ENCODE measurements at regions not wholly inside any gene's neighbourhood (a gene's known extent, or its start where the extent isn't known, plus 50 kb on each side); places are given as distances from the start of the nearest gene placed in this dataset.

DNA sequence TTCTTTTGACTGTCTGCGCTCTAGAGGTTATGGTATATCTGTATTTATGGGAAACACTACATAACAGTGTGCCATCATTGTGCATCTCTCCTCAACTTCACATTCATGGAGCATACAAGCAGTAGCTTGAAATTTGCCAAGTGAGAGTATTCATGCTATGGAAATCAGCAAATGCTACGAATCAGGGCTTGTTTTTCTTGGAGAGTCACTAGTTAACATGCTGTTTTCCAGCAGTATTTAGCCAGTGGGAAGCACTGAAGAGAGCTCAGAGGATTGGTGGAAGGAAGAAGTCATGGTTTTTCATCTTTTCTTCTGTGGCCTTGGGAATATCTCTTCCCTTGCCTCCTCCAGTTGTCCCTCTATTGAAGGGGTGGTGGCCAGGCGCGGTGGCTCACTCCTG, 303.0 kb downstream of the PSAT1 start:
- DNase-seq (ENCODE audit: low read depth in 2 of 2): no peak

- DNase-seq (ENCODE audit: low read depth in 2 of 2): peak; percentile 61 to 76
These were observed 305.1 kb downstream of the PSAT1 start for GRCh38 chr9:78601957-78602565.

- DNase-seq (ENCODE audit: low read depth in 2 of 2): peak; percentile 16 to 41
These were observed 308.4 kb downstream of the PSAT1 start for GRCh38 chr9:78605041-78606000.

- no peak for DNase-seq (ENCODE audit: low read depth in 2 of 2)
These were observed 309.1 kb downstream of the PSAT1 start for GRCh38 chr9:78606001-78606379.

- no peak for DNase-seq (ENCODE audit: low read depth in 2 of 2)
These were observed 310.9 kb downstream of the PSAT1 start for GRCh38 chr9:78607853-78608252.

DNA sequence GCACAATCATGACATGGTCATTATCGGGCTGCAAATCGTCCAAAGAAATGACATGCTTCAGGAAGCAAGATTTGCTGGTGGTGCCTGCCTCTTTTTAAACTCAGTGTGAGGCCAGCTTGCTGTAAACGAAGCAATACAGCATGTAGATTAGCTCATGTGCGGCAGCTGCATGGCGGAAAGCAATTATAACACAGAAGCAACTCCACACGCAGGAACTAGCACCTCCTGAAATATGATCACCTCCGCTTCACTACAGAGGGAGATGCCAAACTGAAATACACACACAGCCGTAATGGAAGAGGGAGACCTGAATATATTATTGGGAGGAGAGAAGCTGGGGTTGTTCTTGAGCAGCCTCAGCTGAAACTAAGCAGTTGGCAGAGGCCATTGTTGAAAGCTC, 312.5 kb downstream of the PSAT1 start:
- DNase-seq (ENCODE audit: low read depth in 2 of 2): no peak

DNA sequence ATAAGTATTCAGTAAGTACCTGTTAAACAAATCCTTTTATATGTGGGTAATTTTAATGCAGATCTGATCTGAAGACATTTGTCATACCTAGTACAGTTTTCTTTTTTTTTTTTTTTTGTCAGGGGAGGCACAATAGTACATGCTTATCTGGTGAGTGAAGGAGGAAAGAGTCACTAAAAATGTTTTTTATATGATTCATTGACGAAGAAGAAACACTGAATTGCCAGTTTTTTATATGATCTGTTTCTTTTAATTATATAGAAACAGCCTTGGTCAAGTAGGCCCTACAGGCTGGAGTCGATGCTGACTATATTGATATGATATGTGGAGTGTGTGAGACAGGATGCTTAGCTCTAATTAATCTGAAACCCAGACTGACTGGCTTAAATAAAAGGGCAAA, 315.2 kb downstream of the PSAT1 start:
- no peak for DNase-seq (ENCODE audit: low read depth in 2 of 2)

- DNase-seq (ENCODE audit: low read depth in 2 of 2): no peak
These were observed 316.1 kb downstream of the PSAT1 start for GRCh38 chr9:78613006-78613405.

DNA sequence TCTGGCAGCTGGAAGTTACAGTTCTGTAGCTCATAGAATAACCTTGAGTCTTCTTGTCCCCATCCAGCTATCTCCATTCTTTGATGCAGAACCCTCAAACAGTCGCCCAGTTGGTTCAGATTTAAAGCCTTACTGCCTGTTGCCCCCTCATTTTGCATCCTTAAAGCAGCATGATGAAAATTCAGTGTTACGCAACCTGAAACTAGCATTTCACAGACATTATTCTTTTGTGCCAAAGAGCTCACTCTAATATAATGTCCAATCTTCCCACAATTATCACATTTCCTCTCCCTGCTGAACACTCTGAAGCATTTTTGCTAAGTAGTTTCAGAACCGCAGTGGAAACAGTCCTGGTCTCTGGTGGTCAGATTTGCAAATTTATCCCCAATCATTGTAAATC, 318.0 kb downstream of the PSAT1 start:
- DNase-seq (ENCODE audit: low read depth in 2 of 2): no peak

DNA sequence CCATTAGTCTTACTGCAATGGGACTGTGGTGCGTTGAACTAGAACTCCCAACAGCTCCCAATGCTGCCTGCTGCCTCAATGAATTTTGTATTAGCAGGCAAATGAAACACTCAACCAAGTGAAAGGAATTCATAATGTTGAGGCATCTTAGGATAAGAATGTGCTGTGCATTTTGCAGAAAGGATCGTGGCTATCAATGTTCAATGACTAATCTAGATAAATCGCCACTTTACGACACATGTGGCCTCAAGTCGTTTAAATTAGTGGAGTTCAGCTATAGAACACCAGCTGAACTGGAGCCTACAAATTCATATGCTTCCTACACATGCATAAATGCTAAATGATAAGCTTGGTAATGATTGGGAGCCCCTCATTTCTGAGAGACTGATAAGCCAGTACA, 318.4 kb downstream of the PSAT1 start:
- DNase-seq (ENCODE audit: low read depth in 2 of 2): no peak

GRCh38 chr9:78618735-78619134, 321.8 kb downstream of the PSAT1 start:
- DNase-seq (ENCODE audit: low read depth in 2 of 2): no peak

GRCh38 chr9:78620303-78620702, 323.4 kb downstream of the PSAT1 start:
- no peak for DNase-seq (ENCODE audit: low read depth in 2 of 2)

GRCh38 chr9:78620764-78621163, 323.8 kb downstream of the PSAT1 start:
- DNase-seq (ENCODE audit: low read depth in 2 of 2): peak in 1 of 2 donors; percentile 10

- DNase-seq (ENCODE audit: low read depth in 2 of 2): no peak
These were observed 325.2 kb downstream of the PSAT1 start for GRCh38 chr9:78622126-78622525.

DNA sequence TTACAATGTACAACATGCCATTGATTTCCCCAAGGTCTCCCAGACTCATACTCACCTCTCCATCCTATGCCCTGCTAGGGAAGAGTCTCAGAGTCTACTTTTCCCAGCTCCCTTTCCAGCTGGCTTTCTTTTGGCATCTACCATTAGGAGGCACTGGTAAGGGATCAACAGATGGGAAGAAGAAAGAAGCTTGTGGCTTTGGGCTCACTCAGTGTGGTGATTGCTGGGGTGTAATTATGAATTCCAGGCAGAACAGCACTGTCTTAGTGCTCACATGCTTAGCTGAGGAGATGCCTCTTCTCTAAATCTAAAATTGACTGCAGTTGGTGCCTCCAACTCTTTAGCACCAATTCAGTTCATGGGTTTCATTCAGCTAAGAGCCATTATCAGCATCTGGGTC, 330.0 kb downstream of the PSAT1 start:
- no peak for DNase-seq (ENCODE audit: low read depth in 2 of 2)

- no peak for DNase-seq (ENCODE audit: low read depth in 2 of 2)
These were observed 334.0 kb downstream of the PSAT1 start for GRCh38 chr9:78630966-78631365.

DNA sequence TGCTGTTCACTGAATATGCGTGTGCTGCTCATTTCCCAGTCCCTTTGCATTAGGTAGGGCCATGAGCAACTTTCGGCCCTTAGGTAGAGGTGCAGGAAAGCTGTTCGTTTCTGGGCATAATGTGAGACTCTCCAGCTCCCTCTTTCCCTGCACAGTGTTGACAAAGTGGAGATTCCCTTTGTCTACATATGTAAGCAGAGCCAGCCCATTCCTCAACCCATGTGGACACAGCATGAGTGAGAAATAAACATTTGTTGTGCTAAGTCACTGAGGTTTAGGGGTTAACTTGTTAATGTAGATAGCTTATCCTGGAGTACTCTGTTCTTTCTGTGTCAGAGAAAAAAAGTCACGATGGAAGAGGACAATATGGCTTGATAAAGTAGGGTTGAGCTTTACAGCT, 343.8 kb downstream of the PSAT1 start:
- no peak for DNase-seq (ENCODE audit: low read depth in 2 of 2)

- DNase-seq (ENCODE audit: low read depth in 2 of 2): no peak
These were observed 347.4 kb downstream of the PSAT1 start for GRCh38 chr9:78644359-78644758.

- DNase-seq (ENCODE audit: low read depth in 2 of 2): no peak
These were observed 357.4 kb downstream of the PSAT1 start for GRCh38 chr9:78654324-78654723.

GRCh38 chr9:78663369-78663768, 366.4 kb downstream of the PSAT1 start:
- no peak for DNase-seq (ENCODE audit: low read depth in 2 of 2)

GRCh38 chr9:78664370-78664769, 367.4 kb downstream of the PSAT1 start:
- no peak for DNase-seq (ENCODE audit: low read depth in 2 of 2)

DNA sequence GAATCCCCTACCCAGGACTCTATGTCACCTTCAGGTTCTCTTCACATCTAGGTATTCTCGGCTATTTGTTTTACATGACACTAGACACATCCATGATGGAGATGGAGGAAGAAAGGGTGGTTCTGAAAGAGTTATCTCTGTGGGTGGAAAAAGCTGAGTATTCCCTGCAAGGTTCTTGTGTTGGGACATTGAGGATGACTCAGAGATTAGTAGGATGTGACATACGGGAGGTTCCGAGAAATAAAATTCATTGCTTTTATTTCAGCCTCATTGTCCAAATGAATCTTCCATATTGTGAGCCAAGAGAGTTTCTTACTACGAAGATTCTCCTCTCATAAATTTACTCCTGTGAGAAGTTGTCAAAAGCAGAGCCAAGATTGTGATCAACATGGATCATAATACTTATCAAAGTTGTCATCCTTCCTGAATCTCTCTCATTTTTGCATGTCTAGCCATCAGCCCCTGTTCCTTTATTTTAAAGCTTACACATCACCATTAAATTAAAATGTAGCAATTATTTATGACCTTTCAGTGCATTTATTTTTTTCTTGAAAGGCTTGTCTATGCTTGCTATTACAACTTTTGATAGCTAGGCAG, 370.0 kb downstream of the PSAT1 start:
- DNase-seq (ENCODE audit: low read depth in 2 of 2): no peak
